Gastrocnemius medialis (tissue), 4 donors: ENCODE measurements at regions not wholly inside any gene's neighbourhood (a gene's known extent, or its start where the extent isn't known, plus 50 kb on each side); places are given as distances from the start of the nearest gene placed in this dataset.

ENCODE experiments used
- POLR2A ChIP-seq, 2 donors: fragments of 450-650 bp; IDR thresholded peaks; one replicate each; pipeline ENCODE4 v1.6.1; 2017; ENCODE audit warnings: antibody characterized with exemption in 2 of 2, mild to moderate bottlenecking in 2 of 2, moderate library complexity in 2 of 2
- TF ChIP-seq, protein P1 (sequence below), 5 experiments: fragments of 450-650 bp in 3 of 5; fragments of 200-600 bp in 2 of 5; sonication (generic) in 2 of 5; IDR thresholded peaks in 4 of 5; conservative IDR thresholded peaks in 1 of 5; 1 replicate in 4 of 5; 2 replicates in 1 of 5; pipeline ENCODE4 v1.5.1; 2016 to 2019; ENCODE audit warnings: antibody characterized with exemption in 5 of 5, mild to moderate bottlenecking in 3 of 5, moderate library complexity in 3 of 5

DNA sequence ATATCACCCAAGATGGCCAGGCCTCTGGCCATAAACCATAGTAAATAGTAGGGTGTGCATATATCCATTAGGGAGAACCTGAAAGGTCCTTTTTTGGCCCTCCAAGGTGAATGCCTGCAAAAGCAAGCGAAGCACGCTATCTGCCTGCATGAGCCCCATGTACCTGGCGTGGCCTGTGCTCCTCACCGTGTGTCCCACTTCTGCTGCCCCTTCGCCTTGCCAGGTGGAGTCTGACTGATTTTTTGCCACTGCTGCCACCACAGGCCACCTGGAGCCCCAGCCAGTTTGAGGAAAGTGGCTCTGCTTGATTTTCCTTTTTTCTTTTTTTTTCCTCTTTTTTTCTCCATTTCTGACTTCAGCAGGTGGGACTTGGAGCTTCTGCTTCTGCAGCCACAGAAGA is 139.7 kb downstream of the SNRPN start:
- TF ChIP-seq, protein P1, sequence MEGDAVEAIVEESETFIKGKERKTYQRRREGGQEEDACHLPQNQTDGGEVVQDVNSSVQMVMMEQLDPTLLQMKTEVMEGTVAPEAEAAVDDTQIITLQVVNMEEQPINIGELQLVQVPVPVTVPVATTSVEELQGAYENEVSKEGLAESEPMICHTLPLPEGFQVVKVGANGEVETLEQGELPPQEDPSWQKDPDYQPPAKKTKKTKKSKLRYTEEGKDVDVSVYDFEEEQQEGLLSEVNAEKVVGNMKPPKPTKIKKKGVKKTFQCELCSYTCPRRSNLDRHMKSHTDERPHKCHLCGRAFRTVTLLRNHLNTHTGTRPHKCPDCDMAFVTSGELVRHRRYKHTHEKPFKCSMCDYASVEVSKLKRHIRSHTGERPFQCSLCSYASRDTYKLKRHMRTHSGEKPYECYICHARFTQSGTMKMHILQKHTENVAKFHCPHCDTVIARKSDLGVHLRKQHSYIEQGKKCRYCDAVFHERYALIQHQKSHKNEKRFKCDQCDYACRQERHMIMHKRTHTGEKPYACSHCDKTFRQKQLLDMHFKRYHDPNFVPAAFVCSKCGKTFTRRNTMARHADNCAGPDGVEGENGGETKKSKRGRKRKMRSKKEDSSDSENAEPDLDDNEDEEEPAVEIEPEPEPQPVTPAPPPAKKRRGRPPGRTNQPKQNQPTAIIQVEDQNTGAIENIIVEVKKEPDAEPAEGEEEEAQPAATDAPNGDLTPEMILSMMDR (IDR thresholded peaks at IDR 0.05 in 4 of 5, conservative IDR thresholded peaks at IDR 0.05 in 1 of 5): no peak
- no peak for TF ChIP-seq POLR2A (IDR thresholded peaks at IDR 0.05)
